Endothelial cell of umbilical vein (primary cell): ENCODE measurements at regions not wholly inside any gene's neighbourhood (a gene's known extent, or its start where the extent isn't known, plus 50 kb on each side); places are given as distances from the start of the nearest gene placed in this dataset.

Source experiments
- BruUV-seq: library from RNA; stranded (reverse); fragments of 400-500 nt; replicated peaks from 2 replicates; lab custom pipeline; 2021; lab: Mats Ljungman, UMichigan
- CTCF ChIA-PET: fragments of 300-600, 350-600 bp; sonication (Branson Sonifier 250); formaldehyde crosslinking; loops from one replicate; lab custom pipeline; 2021; ENCODE audit warnings: antibody characterized with exemption, inconsistent platforms; lab: Charles Lee
- POLR2A ChIA-PET: fragments of 300-600, 350-600 bp; sonication (Branson Sonifier 250); formaldehyde crosslinking; loops from one replicate; lab custom pipeline; 2021; ENCODE audit warnings: antibody characterized with exemption, inconsistent platforms; lab: Charles Lee
- DNase-seq: peaks from one replicate; pipeline ENCODE4 v3.0.0-alpha.2; 2011; ENCODE audit warnings: low read depth, low spot score
- FAIRE-seq: peaks from 2 replicates; lab custom pipeline; 2011; peaks lifted over from hg19 to GRCh38; lab: Jason Lieb, UNC
- H2AFZ ChIP-seq: 2 replicates; pipeline ENCODE4 v1.6.0; 2012; ENCODE audit warnings: low read depth, low read length, control low read depth, inconsistent platforms
- H3K27ac ChIP-seq: 2 replicates; pipeline ENCODE4 v1.5.1; 2011; ENCODE audit warnings: low read depth, mild to moderate bottlenecking, control low read depth, low read length, moderate library complexity; ENCODE audit not compliant: insufficient read depth
- H3K27me3 ChIP-seq, 2 experiments: 2 replicates each; pipeline versions ENCODE4 v1.6.0 to v1.6.1; 2011; ENCODE audit warnings: low read length in 2 of 2, mixed read lengths in 1 of 2; ENCODE audit not compliant: control insufficient read depth in 2 of 2, insufficient read depth in 2 of 2
- H3K36me3 ChIP-seq, 2 experiments: 2 replicates in 1 of 2; 3 replicates in 1 of 2; pipeline ENCODE4 v1.5.1; 2011; ENCODE audit warnings: low read length in 2 of 2, mild to moderate bottlenecking in 1 of 2, moderate library complexity in 1 of 2; ENCODE audit not compliant: control insufficient read depth in 2 of 2, insufficient read depth in 2 of 2; ENCODE audit errors: extremely low read depth in 1 of 2
- H3K4me1 ChIP-seq: 3 replicates; pipeline ENCODE4 v1.5.1; 2011; ENCODE audit warnings: mild to moderate bottlenecking, low read length; ENCODE audit not compliant: control insufficient read depth, insufficient read depth; ENCODE audit errors: extremely low read depth
- H3K4me2 ChIP-seq: 2 replicates; pipeline ENCODE4 v1.6.1; 2011; ENCODE audit warnings: low read length, control low read depth, mixed read lengths; ENCODE audit not compliant: insufficient read depth
- H3K4me3 ChIP-seq, 3 experiments: fragments of 200-600 bp in 1 of 3; sonication (generic), shearing (Covaris generic) in 1 of 3; replicated peaks in 1 of 3; 2 replicates each; pipeline ENCODE4 v1.5.1; 2011 to 2016; ENCODE audit warnings: control low read depth in 3 of 3, low read length in 3 of 3, mild to moderate bottlenecking in 2 of 3, inconsistent platforms in 1 of 3, low read depth in 1 of 3, moderate library complexity in 1 of 3; ENCODE audit not compliant: insufficient read depth in 1 of 3
- H3K79me2 ChIP-seq: 2 replicates; pipeline ENCODE4 v1.6.0; 2012; ENCODE audit warnings: low read length, inconsistent platforms; ENCODE audit not compliant: control insufficient read depth, insufficient read depth
- H3K9ac ChIP-seq: replicated peaks from 2 replicates; pipeline ENCODE3; 2011; ENCODE audit warnings: low read length, control low read depth; ENCODE audit not compliant: insufficient read depth; ENCODE audit errors: extremely low read depth
- H3K9me1 ChIP-seq: replicated peaks from 3 replicates; pipeline ENCODE4 v1.6.0; 2011; ENCODE audit warnings: mild to moderate bottlenecking, low read length; ENCODE audit not compliant: control insufficient read depth, insufficient read depth; ENCODE audit errors: extremely low read depth
- H3K9me3 ChIP-seq: replicated peaks from 2 replicates; pipeline ENCODE4 v1.5.1; 2012; ENCODE audit warnings: low read length, inconsistent platforms; ENCODE audit not compliant: control insufficient read depth, insufficient read depth
- H4K20me1 ChIP-seq: replicated peaks from 2 replicates; pipeline ENCODE3; 2011; ENCODE audit warnings: mild to moderate bottlenecking, low read length; ENCODE audit not compliant: control insufficient read depth, insufficient read depth; ENCODE audit errors: extremely low read depth
- CTCF ChIP-seq, 2 donors: IDR thresholded peaks; 1 replicate in 1 of 2; 2 replicates in 1 of 2; pipeline ENCODE4 v1.5.1; 2011; ENCODE audit warnings: low read length in 2 of 2, mild to moderate bottlenecking in 2 of 2, moderate library complexity in 2 of 2, control low read depth in 1 of 2, inconsistent platforms in 1 of 2, low read depth in 1 of 2; ENCODE audit not compliant: insufficient read depth in 1 of 2; ENCODE audit errors: extremely low read depth in 1 of 2
- EZH2 ChIP-seq: IDR thresholded peaks from 2 replicates; pipeline ENCODE4 v1.6.1; 2012; ENCODE audit warnings: borderline replicate concordance, low read depth, mild to moderate bottlenecking, moderate library complexity, low read length, inconsistent platforms; ENCODE audit not compliant: severe bottlenecking
- FOS ChIP-seq: IDR thresholded peaks from 2 replicates; pipeline ENCODE4 v1.6.1; 2011; ENCODE audit warnings: mild to moderate bottlenecking, low read length, moderate library complexity, borderline replicate concordance; ENCODE audit not compliant: insufficient read depth
- GATA2 ChIP-seq: IDR thresholded peaks from 2 replicates; pipeline ENCODE4 v1.7.0; 2011; ENCODE audit warnings: low read depth, mild to moderate bottlenecking, moderate library complexity, mixed read lengths, low read length; ENCODE audit not compliant: insufficient read length, insufficient read depth
- JUN ChIP-seq: IDR thresholded peaks from 2 replicates; pipeline ENCODE4 v1.6.1; 2011; ENCODE audit warnings: borderline replicate concordance, low read depth; ENCODE audit not compliant: insufficient read length, insufficient read depth
- MAX ChIP-seq: IDR thresholded peaks from 2 replicates; pipeline ENCODE4 v1.6.1; 2011; ENCODE audit not compliant: insufficient read depth, insufficient read length
- MYC ChIP-seq: IDR thresholded peaks from one replicate; pipeline ENCODE4 v1.6.1; 2011; ENCODE audit warnings: mild to moderate bottlenecking, low read depth, low read length
- POLR2A ChIP-seq: IDR thresholded peaks from 2 replicates; pipeline ENCODE4 v1.6.1; 2012; ENCODE audit warnings: low read depth, mild to moderate bottlenecking, control low read depth, low read length
- POLR2AphosphoS5 ChIP-seq: IDR thresholded peaks from 2 replicates; pipeline ENCODE4 v1.6.1; 2012; ENCODE audit warnings: low read depth, mild to moderate bottlenecking, control low read depth, low read length, moderate library complexity; ENCODE audit not compliant: insufficient read depth
- dilution Hi-C: fragments of 300-500 bp; cut with MboI; formaldehyde crosslinking; loops from one replicate; pipeline ENCODE4 v1.15.0; 2019; ENCODE audit warnings: low sequenced_read_pairs; ENCODE audit not compliant: extremely low pct_ligation_motif_present
- intact Hi-C: fragments of 100-400 bp; cut with micrococcal nuclease; formaldehyde crosslinking; loops from one replicate; pipeline ENCODE4 v1.10.0; 2022

- ChIA-PET CTCF (no interaction called here), POLR2A (no interaction called here)
- Histone ChIP-seq H2AFZ (no peak overlapping the region), H3K27me3 (no peaks in the 10 kb centered on the region), H4K20me1 (no peaks in the 10 kb centered on the region), H3K9me3 (peaks cover 3% of the 10 kb centered on the region), H3K4me2 (no peak overlapping the region), H3K36me3 (no peaks in the 10 kb centered on the region), H3K27ac (no peak overlapping the region), H3K79me2 (no peaks in the 10 kb centered on the region), H3K4me1 (no peaks in the 10 kb centered on the region), H3K9me1 (no peaks in the 10 kb centered on the region), H3K9ac (no peak overlapping the region), H3K4me3 (no peak overlapping the region)
- FAIRE-seq (no peak), DNase-seq (no peak)
- TF ChIP-seq POLR2AphosphoS5 (no peak), EZH2 (no peak), MYC (no peak), POLR2A (no peak), CTCF (IDR thresholded peaks at IDR 0.05; ENCODE audit: extremely low read depth in 1 of 2, insufficient read depth in 1 of 2, low read depth in 1 of 2, low read length in 2 of 2) (no peak), FOS (no peak), MAX (no peak), GATA2 (no peak), JUN (no peak)
- dilution Hi-C loops (no loop called here), intact Hi-C loops (no loop called here)
- no TSS peak for BruUV-seq
These were observed 2266.5 kb downstream of the TP53TG3F start for GRCh38 chr16:35725949-35726348.
